Fibroblast of villous mesenchyme (primary cell): ENCODE measurements at regions not wholly inside any gene's neighbourhood (a gene's known extent, or its start where the extent isn't known, plus 50 kb on each side); places are given as distances from the start of the nearest gene placed in this dataset.

Experiments used
- DNase-seq: peaks from one replicate; pipeline ENCODE4 v3.0.0-alpha.2; 2010; ENCODE audit warnings: low read depth
- H3K4me3 ChIP-seq: 2 replicates; pipeline ENCODE4 v1.5.1; 2011; ENCODE audit warnings: low read depth, mild to moderate bottlenecking, low read length
- CTCF ChIP-seq: IDR thresholded peaks from 2 replicates; pipeline ENCODE4 v1.5.1; 2012; ENCODE audit warnings: low read depth, mild to moderate bottlenecking, low read length; ENCODE audit not compliant: insufficient read depth

GRCh38 chr4:38536716-38537115 is 127.3 kb upstream of the KLF3 start:
- DNase-seq: no peak
- H3K4me3 ChIP-seq: no peak overlapping the region
- TF ChIP-seq CTCF: no peak

- DNase-seq: no peak
- no peak for TF ChIP-seq CTCF
Observed at GRCh38 chr4:38537666-38538065, 126.3 kb upstream of the KLF3 start.

GRCh38 chr4:38538517-38538916 is 125.5 kb upstream of the KLF3 start:
- TF ChIP-seq CTCF: no peak
- no peak overlapping the region for H3K4me3 ChIP-seq
- no peak for DNase-seq

More at GRCh38 chr4:38537666-38538065, 126.3 kb upstream of the KLF3 start:
- no peak overlapping the region for H3K4me3 ChIP-seq

- H3K4me3 ChIP-seq: no peak overlapping the region
Observed at GRCh38 chr4:38539501-38539900, 124.5 kb upstream of the KLF3 start.

GRCh38 chr4:38547052-38547451 is 116.9 kb upstream of the KLF3 start:
- no peak for TF ChIP-seq CTCF
- DNase-seq: no peak

More at GRCh38 chr4:38539501-38539900, 124.5 kb upstream of the KLF3 start:
- no peak for DNase-seq
- TF ChIP-seq CTCF: no peak

GRCh38 chr4:38548256-38548655 is 115.7 kb upstream of the KLF3 start:
- DNase-seq: no peak
- TF ChIP-seq CTCF: no peak
- no peak overlapping the region for H3K4me3 ChIP-seq

More at GRCh38 chr4:38547052-38547451, 116.9 kb upstream of the KLF3 start:
- no peak overlapping the region for H3K4me3 ChIP-seq

- no peak for DNase-seq
Observed at GRCh38 chr4:38559374-38559773, 104.6 kb upstream of the KLF3 start.

More at GRCh38 chr4:38559374-38559773, 104.6 kb upstream of the KLF3 start:
- no peak overlapping the region for H3K4me3 ChIP-seq
- TF ChIP-seq CTCF: no peak
